HG02759 (cell line): ENCODE measurements at regions not wholly inside any gene's neighbourhood (a gene's known extent, or its start where the extent isn't known, plus 50 kb on each side); places are given as distances from the start of the nearest gene placed in this dataset.

ENCODE experiments used
- ATAC-seq: cut with Tn5 transposase; IDR thresholded peaks from one replicate; pipeline ENCODE4 v1.9.1; 2021; ENCODE audit warnings: mild to moderate bottlenecking, moderate library complexity; ENCODE audit not compliant: unreplicated experiment

DNA sequence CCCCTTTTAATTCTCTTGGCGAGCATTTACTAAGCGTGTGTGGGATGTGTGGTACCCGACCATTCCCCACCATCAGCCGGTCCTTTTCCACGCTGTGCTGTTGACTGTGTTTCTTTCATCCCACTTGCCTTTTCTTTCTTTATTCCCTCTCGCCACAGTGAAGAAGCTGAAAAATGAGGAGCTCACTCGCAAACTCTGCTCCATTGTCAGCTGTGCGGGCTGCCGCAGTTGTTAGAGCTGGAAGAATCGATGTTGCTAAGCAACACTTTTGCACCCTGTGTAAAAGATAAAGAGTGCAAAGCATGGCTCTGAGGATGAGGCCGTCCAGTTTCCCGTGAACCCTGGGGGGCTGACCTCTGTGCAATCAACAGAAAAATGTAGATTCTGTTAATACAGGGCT, 203.1 kb upstream of the NEBL start:
- no peak for ATAC-seq

- no peak for ATAC-seq
These were observed 202.4 kb upstream of the NEBL start for GRCh38 chr10:21099291-21100062.

- no peak for ATAC-seq
These were observed 200.8 kb upstream of the NEBL start for GRCh38 chr10:21097926-21098355.

GRCh38 chr10:21095494-21096055, 198.5 kb upstream of the NEBL start:
- ATAC-seq: no peak

GRCh38 chr10:21095073-21095472, 198.0 kb upstream of the NEBL start:
- no peak for ATAC-seq

GRCh38 chr10:21092683-21093524, 195.8 kb upstream of the NEBL start:
- ATAC-seq: no peak

DNA sequence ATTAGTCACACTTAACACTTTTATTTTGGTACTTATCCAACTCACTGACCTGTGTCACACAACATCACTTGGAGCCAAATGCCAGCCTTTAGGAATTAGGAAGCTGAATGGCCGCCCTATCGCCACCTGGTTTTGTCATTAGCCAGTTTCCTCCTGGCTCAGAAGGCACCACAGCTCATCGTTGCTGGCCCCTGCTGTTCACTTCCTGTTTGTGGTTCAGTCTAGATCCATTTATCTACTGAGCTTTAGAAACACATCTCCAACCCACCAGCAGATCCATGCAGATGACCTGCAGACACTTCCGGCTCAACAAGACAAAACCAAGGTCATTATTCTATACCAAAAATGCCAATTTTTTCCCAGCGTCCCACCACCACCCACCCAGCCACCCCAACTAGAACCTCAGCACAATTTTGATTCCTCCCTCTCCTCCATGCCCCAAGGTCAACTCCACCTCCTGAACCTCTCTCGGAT, 193.5 kb upstream of the NEBL start:
- no peak for ATAC-seq

DNA sequence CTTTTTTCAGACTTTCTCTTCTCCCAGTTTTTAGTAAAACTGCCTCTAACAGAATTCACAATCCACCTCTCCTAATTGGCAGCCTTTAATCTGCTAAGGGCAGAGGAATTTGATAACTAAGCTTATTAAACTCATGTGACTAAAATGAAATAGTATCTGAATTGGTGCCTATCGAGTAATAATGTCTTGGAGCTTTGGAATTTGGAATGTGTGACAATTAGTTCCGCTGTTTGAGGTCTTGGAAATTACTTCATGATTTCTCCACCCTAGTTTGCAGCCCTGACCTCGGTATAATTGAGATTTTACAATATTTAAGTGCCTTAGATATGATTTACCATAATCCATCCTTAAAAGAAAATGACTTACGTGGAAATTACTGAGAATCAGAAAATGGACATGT, 190.4 kb upstream of the NEBL start:
- ATAC-seq: no peak

GRCh38 chr10:21084700-21085099, 187.6 kb upstream of the NEBL start:
- ATAC-seq: no peak

- ATAC-seq: no peak
These were observed 186.8 kb upstream of the NEBL start for GRCh38 chr10:21083861-21084260.

DNA sequence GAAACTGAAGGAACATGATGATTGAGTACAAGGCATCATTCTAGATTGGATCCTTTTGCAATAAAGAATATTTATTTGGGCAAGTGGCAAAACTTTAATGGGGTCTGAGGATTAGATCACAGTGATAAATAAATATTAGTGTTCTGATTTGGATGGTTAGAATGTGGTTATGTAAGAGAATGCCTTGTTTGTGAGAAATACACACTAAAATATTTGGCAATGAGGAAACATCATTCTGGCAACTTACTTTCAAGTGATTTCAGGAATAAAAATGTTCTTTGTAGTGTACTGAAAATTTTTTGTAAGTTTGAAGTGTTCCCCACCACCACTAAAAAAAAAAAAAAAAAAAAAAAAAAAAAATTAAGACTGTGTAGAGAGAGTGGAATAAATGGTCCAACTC, 185.1 kb upstream of the NEBL start:
- no peak for ATAC-seq

- ATAC-seq: no peak
These were observed 183.2 kb upstream of the NEBL start for GRCh38 chr10:21080261-21080660.

- ATAC-seq: no peak
These were observed 182.2 kb upstream of the NEBL start for GRCh38 chr10:21079330-21079658.

- ATAC-seq: peak; percentile 77
These were observed 181.6 kb upstream of the NEBL start for GRCh38 chr10:21078410-21079329.

GRCh38 chr10:21077681-21078080, 180.6 kb upstream of the NEBL start:
- ATAC-seq: no peak

DNA sequence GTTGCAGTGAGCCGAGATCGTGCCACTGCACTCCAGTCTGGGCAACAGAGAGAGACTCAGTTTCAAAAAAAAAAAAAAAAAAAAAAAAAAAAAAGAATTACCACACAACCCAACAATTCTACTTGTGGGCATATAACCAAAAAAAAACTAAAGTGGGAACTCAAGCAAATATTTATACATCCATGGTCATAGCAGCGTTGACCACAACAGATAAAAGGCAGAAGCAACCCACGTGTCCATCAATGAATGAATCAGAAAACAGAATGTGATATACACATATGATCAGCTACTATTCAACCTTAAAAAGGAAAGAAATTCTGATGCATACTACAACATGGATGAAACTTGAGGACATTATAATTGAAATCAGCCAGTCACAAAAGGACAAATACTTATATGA, 179.3 kb upstream of the NEBL start:
- no peak for ATAC-seq

DNA sequence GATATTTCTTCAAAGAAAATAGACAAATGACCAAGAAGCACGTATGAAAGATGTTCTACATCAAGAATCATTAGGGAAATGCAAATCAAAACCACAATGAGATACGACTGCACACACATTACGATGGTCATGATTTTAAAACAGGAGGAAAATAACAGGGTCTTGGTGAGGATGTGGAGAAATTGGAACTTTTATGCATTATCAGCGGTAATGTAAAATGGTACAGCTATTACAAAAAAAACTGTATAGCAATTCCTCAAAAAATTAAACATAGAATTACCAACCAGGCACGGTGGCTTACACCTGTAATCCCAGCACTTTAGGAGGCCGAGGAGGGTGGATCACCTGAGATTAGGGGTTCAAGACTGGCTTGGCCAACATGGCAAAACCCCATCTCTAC, 178.8 kb upstream of the NEBL start:
- ATAC-seq: no peak

DNA sequence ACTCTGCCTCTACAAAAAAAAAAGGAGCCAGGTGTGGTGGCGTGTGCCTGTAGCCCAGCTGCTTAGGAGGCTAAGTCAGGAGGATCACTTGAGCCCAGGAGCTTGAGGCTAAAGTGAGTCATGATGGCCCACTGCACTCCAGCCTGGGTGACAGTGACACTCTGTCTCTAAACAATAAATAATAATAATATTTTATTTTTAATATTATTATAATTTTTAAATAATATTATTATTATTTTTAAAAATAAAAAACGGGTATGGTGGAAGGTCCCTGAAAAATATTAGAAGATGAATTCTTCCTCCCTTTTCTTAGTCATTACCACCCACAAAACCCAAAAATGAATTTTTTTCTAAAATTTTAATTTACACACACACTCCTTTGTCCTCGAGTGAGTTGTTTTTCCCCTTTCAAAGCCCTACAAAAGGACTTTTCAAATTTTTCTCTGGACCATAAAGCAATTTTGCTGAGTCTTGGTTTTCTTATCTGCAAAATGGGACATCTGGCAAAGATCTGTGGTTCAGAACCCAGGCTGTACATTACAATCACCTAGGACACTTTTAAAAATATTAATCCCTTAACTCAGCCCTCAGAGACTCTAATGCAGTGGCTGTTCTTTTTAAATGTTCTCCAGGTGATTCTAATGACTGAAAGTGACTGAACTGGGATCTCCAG, 174.0 kb upstream of the NEBL start:
- ATAC-seq: no peak

DNA sequence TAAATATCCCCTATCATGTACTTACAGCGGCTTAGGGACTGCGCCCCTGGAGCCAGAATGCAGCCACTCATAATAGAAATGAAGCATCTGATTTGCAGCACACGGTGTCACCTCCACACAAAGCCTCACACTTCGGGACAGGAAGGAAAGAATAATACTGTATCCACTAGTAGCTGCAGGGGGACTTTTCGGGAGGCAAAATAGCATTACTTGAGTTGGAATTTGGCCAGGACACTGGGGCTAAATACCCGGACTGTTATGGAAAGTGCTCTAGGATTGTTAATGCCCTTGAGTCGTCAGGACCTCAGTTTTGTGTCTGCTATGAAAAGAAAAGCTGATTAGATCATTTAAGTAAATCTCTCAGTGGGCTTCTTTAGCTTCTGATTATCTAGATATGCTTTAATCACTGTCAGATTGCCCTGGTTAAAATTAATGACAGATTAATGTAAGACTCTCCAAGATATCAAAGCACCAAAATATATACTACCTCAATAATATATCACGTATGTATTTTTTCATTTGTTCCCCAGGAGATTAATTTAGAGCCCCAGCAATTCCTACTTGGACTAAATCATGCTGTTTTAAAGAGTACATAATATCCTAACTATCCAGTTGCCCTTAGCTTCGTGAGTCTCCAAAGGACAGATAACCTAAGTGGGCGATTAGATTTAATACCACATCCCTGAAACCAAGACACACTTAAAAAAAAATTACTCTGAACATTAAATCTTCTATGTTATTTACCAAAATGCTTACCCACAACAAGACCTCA, 173.0 kb upstream of the NEBL start:
- no peak for ATAC-seq

GRCh38 chr10:21069278-21069677, 172.2 kb upstream of the NEBL start:
- ATAC-seq: no peak
